Neural crest cell (in vitro differentiated cells): ENCODE measurements at regions not wholly inside any gene's neighbourhood (a gene's known extent, or its start where the extent isn't known, plus 50 kb on each side); places are given as distances from the start of the nearest gene placed in this dataset.

ENCODE experiments used
- DNase-seq: peaks from one replicate; pipeline ENCODE4 v3.0.0; 2021; ENCODE audit warnings: low read depth, mixed read lengths, low spot score
- H3K27ac Mint-ChIP-seq: one replicate; pipeline ENCODE4 v1.8.0; 2021; ENCODE audit warnings: mild to moderate bottlenecking, mixed read lengths; ENCODE audit not compliant: unreplicated experiment
- H3K27me3 Mint-ChIP-seq: 2 replicates; pipeline ENCODE4 v1.8.0; 2021; ENCODE audit warnings: low read depth, mild to moderate bottlenecking, mixed read lengths
- H3K36me3 Mint-ChIP-seq: 2 replicates; pipeline ENCODE4 v1.8.0; 2021; ENCODE audit warnings: low read depth, mild to moderate bottlenecking, mixed read lengths
- H3K4me1 Mint-ChIP-seq: 2 replicates; pipeline ENCODE4 v1.8.0; 2021; ENCODE audit warnings: mixed read lengths
- H3K4me3 Mint-ChIP-seq: one replicate; pipeline ENCODE4 v1.8.0; 2021; ENCODE audit warnings: mild to moderate bottlenecking, mixed read lengths
- H3K9me3 Mint-ChIP-seq: 2 replicates; pipeline ENCODE4 v1.8.0; 2021; ENCODE audit warnings: mixed read lengths
- CTCF ChIP-seq: fragments of 200-600 bp; sonication (generic); conservative IDR thresholded peaks from 2 replicates; pipeline ENCODE4 v1.5.0; 2021; ENCODE audit warnings: antibody characterized with exemption, mild to moderate bottlenecking

GRCh38 chr14:65936342-65936975, 523.9 kb downstream of the FUT8 start:
- Mint-ChIP-seq H3K9me3 (peaks cover 4% of the 10 kb centered on the region), H3K4me1 (peaks cover 5% of the 10 kb centered on the region), H3K27me3 (no peaks in the 10 kb centered on the region), H3K4me3 (no peak overlapping the region), H3K27ac (no peak overlapping the region), H3K36me3 (no peaks in the 10 kb centered on the region)
- no peak for DNase-seq
- no peak for TF ChIP-seq CTCF

- DNase-seq = no peak
- no peak for TF ChIP-seq CTCF
- Mint-ChIP-seq H3K36me3 (no peaks in the 10 kb centered on the region), H3K27ac (no peak overlapping the region), H3K9me3 (peaks cover 4% of the 10 kb centered on the region), H3K4me1 (peaks cover 5% of the 10 kb centered on the region), H3K27me3 (no peaks in the 10 kb centered on the region), H3K4me3 (no peak overlapping the region)
Measured at GRCh38 chr14:65937079-65937959, 524.8 kb downstream of the FUT8 start.

GRCh38 chr14:65937960-65938316, 525.4 kb downstream of the FUT8 start:
- peaks cover 4% of the 10 kb centered on the region for H3K9me3 Mint-ChIP-seq
- no peak for DNase-seq
- TF ChIP-seq CTCF = no peak
- no peaks in the 10 kb centered on the region for H3K36me3 Mint-ChIP-seq
- H3K4me3 Mint-ChIP-seq = no peak overlapping the region
- no peak overlapping the region for H3K27ac Mint-ChIP-seq
- H3K27me3 Mint-ChIP-seq = no peaks in the 10 kb centered on the region
- peaks cover 5% of the 10 kb centered on the region for H3K4me1 Mint-ChIP-seq

GRCh38 chr14:65938738-65939137, 526.2 kb downstream of the FUT8 start:
- Mint-ChIP-seq H3K27ac (no peak overlapping the region), H3K4me1 (peaks cover 5% of the 10 kb centered on the region), H3K9me3 (peaks cover 4% of the 10 kb centered on the region), H3K36me3 (no peaks in the 10 kb centered on the region), H3K27me3 (no peaks in the 10 kb centered on the region), H3K4me3 (no peak overlapping the region)
- no peak for DNase-seq
- TF ChIP-seq CTCF = no peak

- TF ChIP-seq CTCF = no peak
- peaks cover 5% of the 10 kb centered on the region for H3K4me1 Mint-ChIP-seq
Measured at GRCh38 chr14:65939184-65939583, 526.7 kb downstream of the FUT8 start.

More at GRCh38 chr14:65939184-65939583, 526.7 kb downstream of the FUT8 start:
- H3K36me3 Mint-ChIP-seq = no peaks in the 10 kb centered on the region
- peaks cover 4% of the 10 kb centered on the region for H3K9me3 Mint-ChIP-seq
- H3K27ac Mint-ChIP-seq = no peak overlapping the region
- no peaks in the 10 kb centered on the region for H3K27me3 Mint-ChIP-seq
- H3K4me3 Mint-ChIP-seq = no peak overlapping the region
- no peak for DNase-seq
